NB4 (cell line): ENCODE measurements at regions not wholly inside any gene's neighbourhood (a gene's known extent, or its start where the extent isn't known, plus 50 kb on each side); places are given as distances from the start of the nearest gene placed in this dataset.
"Not testable (repeated sequence)": the region's sequence is repeated elsewhere in the genome, so short reads cannot be mapped to it uniquely, and the experiment has no call there.

Source experiments
- DNase-seq: peaks from one replicate; pipeline ENCODE4 v3.0.0; 2010; ENCODE audit warnings: low read depth
- H3K4me3 ChIP-seq: one replicate; pipeline ENCODE4 v1.5.1; 2011; ENCODE audit warnings: mild to moderate bottlenecking, low read depth, low read length, moderate library complexity
- MYC ChIP-seq: IDR thresholded peaks from 2 replicates; pipeline ENCODE4 v1.6.1; 2011; ENCODE audit warnings: low read depth, low read length
- POLR2A ChIP-seq: IDR thresholded peaks from 2 replicates; pipeline ENCODE4 v1.6.1; 2011; ENCODE audit warnings: mild to moderate bottlenecking; ENCODE audit not compliant: insufficient read length; ENCODE audit errors: extremely low read depth
- TF ChIP-seq, protein P1 (sequence below): IDR thresholded peaks from one replicate; pipeline ENCODE4 v1.5.1; 2012; ENCODE audit warnings: low read depth, low read length
- TF ChIP-seq, protein P2 (sequence below): IDR thresholded peaks from 2 replicates; pipeline ENCODE4 v1.6.1; 2011; ENCODE audit warnings: low read depth, low read length

DNA sequence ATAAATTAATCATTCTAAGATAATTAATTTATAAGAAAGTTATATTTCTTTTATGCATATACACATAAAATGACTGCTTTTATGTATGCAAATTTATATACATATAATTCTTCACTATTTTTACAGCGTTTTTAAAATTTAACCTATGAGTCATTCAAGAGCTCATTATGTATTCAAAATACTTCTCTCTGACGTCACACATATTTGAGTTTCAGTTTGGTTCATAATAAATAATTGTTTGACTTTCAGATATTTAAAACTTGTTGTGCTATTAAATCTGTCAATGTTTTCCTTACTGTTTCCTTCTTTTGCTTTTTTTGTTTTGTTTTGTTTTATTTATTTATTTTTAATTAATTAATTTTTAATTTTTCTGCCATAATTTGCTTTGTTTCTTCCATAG is 467.5 kb upstream of the ADGRB3 start:
- no peak overlapping the region for H3K4me3 ChIP-seq
- DNase-seq: no peak
- TF ChIP-seq, protein P1, sequence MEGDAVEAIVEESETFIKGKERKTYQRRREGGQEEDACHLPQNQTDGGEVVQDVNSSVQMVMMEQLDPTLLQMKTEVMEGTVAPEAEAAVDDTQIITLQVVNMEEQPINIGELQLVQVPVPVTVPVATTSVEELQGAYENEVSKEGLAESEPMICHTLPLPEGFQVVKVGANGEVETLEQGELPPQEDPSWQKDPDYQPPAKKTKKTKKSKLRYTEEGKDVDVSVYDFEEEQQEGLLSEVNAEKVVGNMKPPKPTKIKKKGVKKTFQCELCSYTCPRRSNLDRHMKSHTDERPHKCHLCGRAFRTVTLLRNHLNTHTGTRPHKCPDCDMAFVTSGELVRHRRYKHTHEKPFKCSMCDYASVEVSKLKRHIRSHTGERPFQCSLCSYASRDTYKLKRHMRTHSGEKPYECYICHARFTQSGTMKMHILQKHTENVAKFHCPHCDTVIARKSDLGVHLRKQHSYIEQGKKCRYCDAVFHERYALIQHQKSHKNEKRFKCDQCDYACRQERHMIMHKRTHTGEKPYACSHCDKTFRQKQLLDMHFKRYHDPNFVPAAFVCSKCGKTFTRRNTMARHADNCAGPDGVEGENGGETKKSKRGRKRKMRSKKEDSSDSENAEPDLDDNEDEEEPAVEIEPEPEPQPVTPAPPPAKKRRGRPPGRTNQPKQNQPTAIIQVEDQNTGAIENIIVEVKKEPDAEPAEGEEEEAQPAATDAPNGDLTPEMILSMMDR: no peak
- TF ChIP-seq MYC: no peak
- TF ChIP-seq POLR2A: no peak
- TF ChIP-seq, protein P2, sequence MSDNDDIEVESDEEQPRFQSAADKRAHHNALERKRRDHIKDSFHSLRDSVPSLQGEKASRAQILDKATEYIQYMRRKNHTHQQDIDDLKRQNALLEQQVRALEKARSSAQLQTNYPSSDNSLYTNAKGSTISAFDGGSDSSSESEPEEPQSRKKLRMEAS: no peak

DNA sequence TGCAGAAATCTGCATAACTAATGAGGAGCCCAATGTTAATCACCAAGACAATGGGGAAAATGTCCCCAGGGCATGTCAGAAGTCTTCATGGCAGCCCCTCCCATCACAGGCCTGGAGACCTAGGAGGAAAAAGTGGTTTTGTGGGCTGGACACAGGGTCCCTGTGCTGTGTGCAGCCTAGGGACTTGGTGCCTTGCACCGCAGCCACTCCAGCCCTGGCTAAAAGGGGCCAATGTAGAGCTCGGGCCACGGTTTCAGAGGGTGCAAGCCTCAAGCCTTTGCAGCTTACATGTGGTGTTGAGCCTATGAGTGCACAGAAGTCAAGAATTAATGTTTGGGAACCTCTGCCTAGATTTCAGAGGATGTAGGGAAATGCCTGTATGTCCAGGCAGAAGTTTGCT is 474.3 kb upstream of the ADGRB3 start:
- not testable (repeated sequence) for H3K4me3 ChIP-seq, DNase-seq

DNA sequence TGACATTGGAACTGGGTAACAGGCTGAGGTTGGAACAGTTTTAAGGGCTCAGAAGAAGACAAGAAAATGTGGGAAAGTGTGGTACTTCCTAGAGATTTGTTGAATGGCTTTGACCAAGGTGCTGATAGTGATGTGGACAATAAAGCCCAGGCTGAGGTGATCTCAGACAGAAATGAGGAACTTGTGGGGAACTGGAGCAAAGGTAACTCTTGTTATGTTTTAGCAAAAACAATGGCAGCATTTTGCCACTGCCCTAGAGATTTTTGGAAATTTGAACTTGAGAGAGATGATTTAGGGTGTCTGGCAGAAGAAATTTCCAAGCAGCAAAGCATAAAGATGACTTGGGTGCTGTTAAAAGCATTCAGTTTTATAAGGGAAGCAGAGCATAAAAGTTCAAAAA is 474.7 kb upstream of the ADGRB3 start:
- no peak overlapping the region for H3K4me3 ChIP-seq
- TF ChIP-seq MYC (no peak), POLR2A (no peak)
- TF ChIP-seq, protein P1: no peak
- TF ChIP-seq, protein P2: no peak
- DNase-seq: no peak

DNA sequence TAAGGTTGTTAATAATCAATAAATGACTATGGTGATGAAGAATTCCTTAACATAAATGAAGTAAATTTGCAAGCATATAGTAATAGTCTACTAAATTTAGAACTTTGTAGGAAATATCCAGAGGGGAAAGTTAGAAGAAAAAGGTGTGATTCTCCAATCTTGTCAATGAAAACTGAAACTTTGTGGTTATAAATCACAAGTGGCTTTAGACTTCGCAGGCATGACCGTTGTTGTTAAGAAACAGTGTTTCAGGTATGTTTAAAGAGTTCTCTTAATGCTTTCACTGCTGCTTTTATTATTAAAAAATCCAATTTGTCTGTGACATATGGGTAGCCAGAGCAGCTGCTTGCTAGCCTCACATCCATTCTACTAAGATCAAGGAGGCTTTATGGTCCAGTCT is 475.6 kb upstream of the ADGRB3 start:
- H3K4me3 ChIP-seq: no peak overlapping the region
- no peak for TF ChIP-seq MYC
- no peak for TF ChIP-seq POLR2A
- TF ChIP-seq, protein P1: no peak
- TF ChIP-seq, protein P2: no peak
- no peak for DNase-seq

DNA sequence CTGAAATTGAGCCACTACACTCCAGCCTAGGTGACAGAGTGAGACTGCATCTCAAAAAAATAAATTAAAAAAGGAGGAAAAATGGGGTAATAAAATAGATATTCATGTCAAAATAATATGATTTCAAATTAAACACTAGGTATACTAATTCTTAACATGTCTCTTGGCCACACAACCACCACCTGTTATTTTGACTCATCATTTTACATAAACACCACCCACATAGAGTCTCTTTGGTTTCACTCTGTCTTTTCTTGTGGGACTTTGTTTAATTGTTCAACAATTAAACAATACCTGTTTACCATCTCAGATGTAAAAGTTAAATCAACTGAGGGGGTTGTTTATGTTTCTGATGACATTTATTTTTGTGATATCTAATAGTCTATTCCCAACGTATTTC is 476.8 kb upstream of the ADGRB3 start:
- no peak overlapping the region for H3K4me3 ChIP-seq
- no peak for DNase-seq
- TF ChIP-seq, protein P2: no peak
- no peak for TF ChIP-seq MYC
- TF ChIP-seq, protein P1: no peak
- no peak for TF ChIP-seq POLR2A

DNA sequence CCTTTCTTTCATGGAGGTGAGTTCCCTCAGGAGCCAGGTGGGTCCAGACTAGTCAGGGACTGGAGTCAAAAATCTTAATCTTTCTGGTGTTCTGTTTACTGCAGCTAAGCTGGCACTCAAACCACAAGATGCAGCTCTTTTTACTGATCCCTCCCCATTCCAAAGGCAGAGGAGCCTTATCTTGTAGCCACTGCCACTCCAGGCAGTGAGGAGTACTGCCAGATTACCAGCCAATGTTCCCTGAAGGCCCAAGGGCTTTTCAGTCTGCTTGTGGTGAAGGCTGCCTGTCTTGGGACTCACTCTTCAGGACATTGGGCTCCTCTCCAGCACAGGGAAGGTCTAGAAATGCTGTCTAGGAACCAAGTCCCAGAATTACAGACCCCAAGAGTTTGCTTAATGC is 490.4 kb upstream of the ADGRB3 start:
- no peak for DNase-seq
- TF ChIP-seq POLR2A (no peak), MYC (no peak)
- TF ChIP-seq, protein P2: no peak
- TF ChIP-seq, protein P1: no peak
- no peak overlapping the region for H3K4me3 ChIP-seq
